NCI-H510A treated with DMSO at 0.1 percent for 48 hours (cell line): ENCODE measurements at regions not wholly inside any gene's neighbourhood (a gene's known extent, or its start where the extent isn't known, plus 50 kb on each side); places are given as distances from the start of the nearest gene placed in this dataset.
A peak's percentile ranks its signal among the peaks of the same experiment; 100 is the strongest.

Experiments used
- DNase-seq: peaks from one replicate; lab custom pipeline; 2025; lab: John Stamatoyannopoulos, UW

DNA sequence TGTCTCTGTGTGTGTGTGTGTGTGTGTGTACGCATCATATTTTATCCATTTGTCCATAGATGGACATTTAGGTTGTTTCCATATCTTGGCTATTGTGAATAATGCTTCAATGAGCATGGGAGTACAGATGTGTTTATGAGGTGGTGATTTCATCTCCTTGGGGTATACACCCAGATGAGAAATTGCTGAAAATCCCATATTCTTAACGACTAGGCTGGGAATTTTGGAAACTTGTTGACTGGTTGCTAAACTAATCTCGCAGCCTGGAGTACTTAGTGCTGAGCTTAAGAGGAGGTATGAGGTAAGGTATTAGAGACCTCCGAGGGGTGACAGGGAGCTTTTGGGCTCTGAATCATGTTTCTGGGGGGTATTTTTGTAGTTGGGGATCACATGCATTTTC lies 66.0 kb upstream of the SPRED2 start:
- no peak for DNase-seq

- no peak for DNase-seq
Observed at GRCh38 chr2:65495251-65495877, 63.0 kb upstream of the SPRED2 start.

GRCh38 chr2:65494078-65494477 lies 61.7 kb upstream of the SPRED2 start:
- DNase-seq = no peak

- DNase-seq = no peak
Observed at GRCh38 chr2:65491381-65491905, 59.0 kb upstream of the SPRED2 start.

DNA sequence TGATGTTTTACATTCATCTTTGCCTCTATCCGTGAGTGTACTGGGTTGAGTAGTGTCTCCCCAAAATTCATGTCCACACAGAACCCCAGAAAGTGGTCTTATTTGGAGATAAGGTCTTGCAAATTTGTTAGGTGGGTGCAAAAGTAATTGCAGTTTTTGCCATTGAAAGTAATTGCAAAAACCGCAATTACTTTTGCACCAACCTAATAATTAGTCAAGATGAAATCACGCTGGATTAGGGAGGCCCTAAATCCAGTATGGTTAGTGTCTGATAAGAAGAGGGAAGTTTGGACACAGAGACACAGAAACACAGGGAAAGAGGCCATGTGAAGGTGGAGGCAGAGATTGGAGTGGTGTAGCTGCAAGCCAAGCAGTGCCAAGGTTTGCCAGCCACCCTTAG lies 57.8 kb upstream of the SPRED2 start:
- no peak for DNase-seq

- no peak for DNase-seq
Observed at GRCh38 chr2:65489269-65489668, 56.9 kb upstream of the SPRED2 start.

DNA sequence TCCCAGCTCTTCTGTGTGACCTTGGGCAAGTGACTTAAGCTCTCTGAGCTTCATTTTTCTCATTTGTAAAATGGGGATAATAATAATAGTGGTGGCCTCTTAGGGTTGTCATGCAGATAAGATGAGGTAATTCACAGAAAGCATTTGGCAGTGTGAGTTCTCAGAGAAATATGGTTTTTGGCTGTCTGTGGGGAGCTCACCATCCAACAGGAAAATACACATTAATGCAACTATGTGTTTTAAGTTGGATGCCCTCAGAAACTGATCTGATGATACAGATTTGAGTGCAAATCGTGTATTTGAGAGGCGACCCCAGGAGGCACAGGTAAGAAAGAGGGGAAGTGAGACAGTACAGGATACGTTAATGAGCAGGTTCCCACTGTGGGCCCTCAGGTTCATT lies 56.1 kb upstream of the SPRED2 start:
- DNase-seq = no peak

GRCh38 chr2:65487404-65487803 lies 55.0 kb upstream of the SPRED2 start:
- no peak for DNase-seq

GRCh38 chr2:65486802-65487201 lies 54.4 kb upstream of the SPRED2 start:
- DNase-seq = no peak

DNA sequence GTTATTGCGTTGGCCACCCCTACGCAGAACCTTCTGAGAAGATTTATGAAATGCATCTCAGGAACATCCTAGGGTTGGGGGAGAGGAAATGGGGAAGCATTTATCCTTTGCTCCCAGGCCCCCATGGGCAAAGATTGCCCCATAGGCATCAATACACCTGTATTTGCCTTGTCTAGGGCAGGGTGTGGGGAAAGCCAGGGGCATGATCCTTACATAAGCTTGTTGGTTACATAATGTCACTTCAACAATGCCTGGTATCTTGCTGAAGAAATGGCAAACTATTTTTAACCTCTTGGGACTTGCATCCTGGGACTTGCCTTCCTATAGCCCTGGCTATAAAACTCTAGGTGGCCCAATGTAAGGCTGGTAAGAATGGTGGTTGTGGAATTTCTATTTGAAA lies 53.9 kb upstream of the SPRED2 start:
- no peak for DNase-seq

- DNase-seq = no peak
Observed at GRCh38 chr2:65485839-65486238, 53.4 kb upstream of the SPRED2 start.

GRCh38 chr2:65483763-65484162 lies 51.4 kb upstream of the SPRED2 start:
- no peak for DNase-seq

GRCh38 chr2:65482971-65483370 lies 50.6 kb upstream of the SPRED2 start:
- DNase-seq = peak; percentile 58
